ENCODE measurements at regions not wholly inside any gene's neighbourhood (a gene's known extent, or its start where the extent isn't known, plus 50 kb on each side); places are given as distances from the start of the nearest gene placed in this dataset.

- TF ChIP-seq POLR2A (IDR thresholded peaks at IDR 0.05) = no peak
- no peak for TF ChIP-seq CTCF (IDR thresholded peaks at IDR 0.05)
Observed at GRCh38 chr5:88937406-88937805, 54.4 kb upstream of the MEF2C start.
